ENCODE measurements at regions not wholly inside any gene's neighbourhood (a gene's known extent, or its start where the extent isn't known, plus 50 kb on each side); places are given as distances from the start of the nearest gene placed in this dataset.
"Not testable (repeated sequence)": the region's sequence is repeated elsewhere in the genome, so short reads cannot be mapped to it uniquely, and the experiment has no call there.

DNA sequence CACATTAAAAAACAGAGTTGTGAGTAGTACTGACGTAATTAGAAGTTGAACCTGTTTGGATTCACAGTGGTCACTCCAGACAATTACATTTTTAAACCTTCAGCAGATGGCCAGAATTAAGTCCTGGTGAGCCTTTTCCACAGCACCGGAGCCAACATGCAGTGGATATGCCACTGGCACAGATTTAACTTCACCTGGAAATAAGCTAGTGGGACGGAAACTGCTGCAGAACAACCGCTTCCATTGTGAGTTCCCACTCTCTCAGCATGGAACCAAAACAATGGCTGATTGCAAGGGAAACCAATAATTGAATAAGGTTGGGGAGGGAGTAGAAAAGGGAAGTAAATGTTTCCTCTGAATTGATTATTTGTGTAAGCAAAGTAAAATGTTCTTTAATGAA is 515.1 kb downstream of the STK39 start:
- Mint-ChIP-seq H3K4me3 (no peak overlapping the region), H3K9me3 (no peaks in the 10 kb centered on the region), H3K4me1 (ENCODE audit: low read depth) (no peaks in the 10 kb centered on the region), H3K36me3 (ENCODE audit: low read depth) (no peaks in the 10 kb centered on the region), H3K27me3 (no peaks in the 10 kb centered on the region), H3K27ac (no peak overlapping the region)
- intact Hi-C loops (cut with micrococcal nuclease), result no loop called here

DNA sequence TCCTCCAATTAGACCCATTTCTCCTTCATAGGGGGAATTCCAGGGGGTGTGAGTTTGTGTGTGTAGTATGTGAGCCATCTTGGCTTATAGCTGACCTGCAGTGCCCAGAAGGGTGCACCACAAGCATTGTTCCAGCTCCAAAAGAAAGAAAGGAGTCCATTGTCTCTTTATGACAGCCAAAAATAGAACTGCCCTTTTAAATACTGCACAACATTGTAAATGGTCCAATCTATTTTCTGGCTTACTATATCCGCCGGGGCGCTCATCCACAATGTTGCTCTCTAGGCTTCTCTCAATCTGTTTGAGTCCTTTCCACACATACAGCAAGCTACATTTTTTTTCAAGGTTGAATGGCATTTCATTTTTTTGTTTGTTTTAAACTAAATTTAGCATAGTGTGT is 517.5 kb downstream of the STK39 start:
- Mint-ChIP-seq H3K27me3 (no peaks in the 10 kb centered on the region), H3K27ac (no peak overlapping the region), H3K9me3 (no peaks in the 10 kb centered on the region), H3K36me3 (ENCODE audit: low read depth) (no peaks in the 10 kb centered on the region), H3K4me3 (no peak overlapping the region), H3K4me1 (ENCODE audit: low read depth) (no peaks in the 10 kb centered on the region)
- intact Hi-C loops (cut with micrococcal nuclease), result no loop called here

DNA sequence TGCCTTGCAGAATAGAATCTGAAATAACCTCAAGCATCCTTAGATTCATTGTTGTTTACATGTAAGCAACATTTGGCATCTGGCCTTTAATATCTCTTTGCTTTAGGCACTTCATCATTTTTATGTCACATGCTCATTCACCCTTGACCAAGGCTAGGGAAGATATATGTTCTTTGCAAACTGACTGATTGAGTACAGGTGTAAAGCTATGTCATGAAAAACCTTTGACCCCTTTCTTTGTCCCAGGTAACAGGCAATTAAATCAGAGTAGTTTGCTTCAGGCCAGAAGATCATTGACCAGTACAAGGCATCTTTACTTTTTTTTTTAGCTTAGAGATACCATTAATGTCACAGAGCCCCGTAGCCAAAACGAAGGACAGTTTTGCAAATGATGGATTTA is 520.6 kb downstream of the STK39 start:
- no peaks in the 10 kb centered on the region for H3K4me1 Mint-ChIP-seq (ENCODE audit: low read depth)
- no peak overlapping the region for H3K4me3 Mint-ChIP-seq
- intact Hi-C loops (cut with micrococcal nuclease), result no loop called here
- H3K27ac Mint-ChIP-seq, result no peak overlapping the region
- no peaks in the 10 kb centered on the region for H3K36me3 Mint-ChIP-seq (ENCODE audit: low read depth)
- no peaks in the 10 kb centered on the region for H3K9me3 Mint-ChIP-seq
- no peaks in the 10 kb centered on the region for H3K27me3 Mint-ChIP-seq

DNA sequence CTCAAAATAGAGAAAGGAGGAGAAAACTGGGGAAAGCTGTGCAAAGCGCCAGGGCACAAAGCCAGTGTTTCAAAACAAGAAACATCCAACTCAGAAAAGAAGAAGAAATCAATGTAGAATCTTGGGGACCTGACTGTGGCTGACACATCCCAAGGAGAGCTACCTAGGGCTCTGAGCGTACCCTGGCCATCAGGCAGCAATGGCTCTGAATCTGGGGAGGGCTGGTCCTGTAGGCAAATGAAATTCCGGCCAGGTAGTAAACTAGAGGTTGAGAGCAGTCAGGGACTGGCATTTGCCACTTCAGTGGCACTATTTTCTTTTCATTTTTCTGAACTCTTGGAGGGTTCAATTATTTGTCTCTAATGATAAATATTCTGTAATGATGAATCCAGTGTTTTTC is 525.8 kb downstream of the STK39 start:
- Mint-ChIP-seq H3K27ac (no peak overlapping the region), H3K4me1 (ENCODE audit: low read depth) (no peaks in the 10 kb centered on the region), H3K27me3 (no peaks in the 10 kb centered on the region), H3K36me3 (ENCODE audit: low read depth) (no peaks in the 10 kb centered on the region), H3K9me3 (no peaks in the 10 kb centered on the region), H3K4me3 (no peak overlapping the region)
- intact Hi-C loops (cut with micrococcal nuclease), result no loop called here

DNA sequence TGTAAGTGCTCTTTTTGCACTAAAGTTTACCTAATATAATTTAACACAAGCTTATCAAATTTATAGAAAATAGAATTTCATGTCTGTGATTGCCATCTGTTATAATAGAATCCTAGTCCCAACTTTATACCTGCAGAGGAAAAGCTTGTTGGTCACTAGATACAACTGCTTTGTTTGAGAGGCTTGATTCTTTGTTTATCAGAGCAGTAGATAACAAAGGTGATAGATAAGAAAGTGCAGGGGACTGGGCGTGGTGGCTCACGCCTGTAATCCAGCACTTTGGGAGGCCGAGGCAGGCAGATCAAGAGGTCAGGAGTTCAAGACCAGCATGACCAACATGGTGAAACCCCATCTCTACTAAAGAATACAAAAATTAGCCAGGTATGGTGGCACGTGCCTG is 528.0 kb downstream of the STK39 start:
- no peaks in the 10 kb centered on the region for H3K27me3 Mint-ChIP-seq
- intact Hi-C loops (cut with micrococcal nuclease), result no loop called here
- H3K9me3 Mint-ChIP-seq, result peaks cover 13% of the 10 kb centered on the region

DNA sequence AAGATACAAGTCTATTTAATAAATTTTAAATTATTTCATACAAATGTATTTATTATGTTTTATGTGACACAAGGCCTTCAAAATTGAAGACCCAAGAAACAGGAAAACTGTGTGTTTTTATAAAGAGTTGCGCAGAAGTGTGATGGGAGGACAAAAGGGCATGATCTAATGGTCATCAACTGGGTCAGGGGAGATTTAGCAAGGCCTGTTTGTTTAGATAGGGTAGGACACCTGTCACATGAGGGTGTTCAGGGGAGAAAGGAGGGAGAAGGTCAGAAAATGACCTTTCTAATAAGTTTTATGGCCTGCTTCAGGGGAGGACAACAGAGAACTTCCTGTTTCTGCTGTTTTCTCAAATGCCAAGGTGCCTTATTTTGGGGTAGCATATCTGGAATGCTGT is 528.8 kb downstream of the STK39 start:
- no peak overlapping the region for H3K27ac Mint-ChIP-seq
- H3K9me3 Mint-ChIP-seq, result peaks cover 13% of the 10 kb centered on the region
- no peaks in the 10 kb centered on the region for H3K4me1 Mint-ChIP-seq (ENCODE audit: low read depth)
- intact Hi-C loops (cut with micrococcal nuclease), result no loop called here
- H3K27me3 Mint-ChIP-seq, result no peaks in the 10 kb centered on the region
- no peak overlapping the region for H3K4me3 Mint-ChIP-seq
- H3K36me3 Mint-ChIP-seq (ENCODE audit: low read depth), result no peaks in the 10 kb centered on the region

More for the DNA sequence above, 528.0 kb downstream of the STK39 start:
- Mint-ChIP-seq H3K27ac (no peak overlapping the region), H3K4me1 (ENCODE audit: low read depth) (no peaks in the 10 kb centered on the region), H3K36me3 (ENCODE audit: low read depth) (no peaks in the 10 kb centered on the region), H3K4me3 (no peak overlapping the region)

DNA sequence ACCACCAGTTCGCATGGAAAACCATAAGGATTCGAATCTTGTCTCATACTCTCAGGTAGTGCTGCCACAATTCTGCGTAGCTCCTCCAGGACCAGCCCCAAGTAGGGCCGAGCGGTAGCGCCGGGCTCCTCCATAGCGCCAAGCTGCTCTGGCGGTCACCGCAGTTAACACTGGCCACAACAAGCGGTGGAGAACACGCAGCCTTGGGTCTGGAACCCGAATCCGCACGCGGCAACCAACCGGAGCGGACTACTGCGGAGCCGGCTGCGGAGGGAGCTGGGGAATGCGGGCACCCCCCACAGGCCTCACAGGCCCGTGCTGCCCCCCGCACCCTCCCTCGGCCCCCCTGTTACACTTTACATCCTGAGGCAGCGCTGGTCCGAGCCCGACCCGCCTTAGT is 531.5 kb downstream of the STK39 start:
- intact Hi-C loops (cut with micrococcal nuclease), result no loop called here
- H3K4me3 Mint-ChIP-seq, result no peak overlapping the region

DNA sequence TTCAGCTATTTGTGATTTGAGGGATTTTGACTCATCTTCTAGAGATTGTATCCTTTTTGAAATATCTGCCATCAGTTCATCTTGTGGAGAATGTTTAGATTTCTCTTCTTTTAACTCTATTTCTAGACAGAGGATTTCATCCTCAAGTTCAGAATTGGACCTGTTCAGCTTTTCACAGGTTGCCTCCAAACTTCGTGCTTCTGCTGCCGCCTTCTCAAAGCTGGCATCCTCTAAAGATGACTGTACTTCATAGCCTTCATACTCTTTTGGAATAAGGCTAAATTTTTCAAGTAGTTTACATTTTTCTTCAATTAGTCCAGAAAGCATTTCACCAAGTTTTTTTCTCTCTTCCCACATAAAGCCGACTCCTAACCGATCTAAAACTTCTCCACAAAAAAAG is 531.9 kb downstream of the STK39 start:
- H3K9me3 Mint-ChIP-seq, result peaks cover 13% of the 10 kb centered on the region
- H3K27me3 Mint-ChIP-seq; H3K4me3 Mint-ChIP-seq; H3K27ac Mint-ChIP-seq; H3K36me3 Mint-ChIP-seq (ENCODE audit: low read depth); H3K4me1 Mint-ChIP-seq (ENCODE audit: low read depth); intact Hi-C loops (cut with micrococcal nuclease): not testable (repeated sequence)

More for the DNA sequence above, 531.5 kb downstream of the STK39 start:
- H3K27ac Mint-ChIP-seq, result no peak overlapping the region
- H3K9me3 Mint-ChIP-seq, result peaks cover 13% of the 10 kb centered on the region
- H3K36me3 Mint-ChIP-seq (ENCODE audit: low read depth), result no peaks in the 10 kb centered on the region
- H3K27me3 Mint-ChIP-seq, result no peaks in the 10 kb centered on the region
- H3K4me1 Mint-ChIP-seq (ENCODE audit: low read depth), result no peaks in the 10 kb centered on the region

DNA sequence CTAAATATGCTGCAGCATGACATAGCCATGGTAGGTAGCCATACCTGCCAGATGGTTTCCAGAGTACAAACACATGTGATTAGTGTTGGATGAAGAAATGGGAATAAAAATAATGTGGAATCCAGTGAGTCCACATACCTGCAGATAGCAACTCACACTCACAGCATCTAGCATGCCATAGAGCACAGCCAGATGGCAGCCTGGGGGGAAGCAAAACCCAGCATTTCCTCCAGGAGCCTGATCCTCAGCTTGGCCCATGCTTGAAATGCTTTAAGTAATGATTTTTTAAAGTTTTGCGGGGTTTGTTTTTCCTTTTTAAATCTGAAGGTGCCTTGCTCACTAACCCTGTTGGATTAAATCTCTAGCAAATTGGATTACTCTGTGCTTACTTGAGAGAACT is 535.1 kb downstream of the STK39 start:
- no peaks in the 10 kb centered on the region for H3K36me3 Mint-ChIP-seq (ENCODE audit: low read depth)
- peaks cover 23% of the 10 kb centered on the region for H3K9me3 Mint-ChIP-seq
- intact Hi-C loops (cut with micrococcal nuclease), result no loop called here
- H3K27ac Mint-ChIP-seq, result no peak overlapping the region
- no peaks in the 10 kb centered on the region for H3K4me1 Mint-ChIP-seq (ENCODE audit: low read depth)
- H3K4me3 Mint-ChIP-seq, result no peak overlapping the region
- H3K27me3 Mint-ChIP-seq, result no peaks in the 10 kb centered on the region

DNA sequence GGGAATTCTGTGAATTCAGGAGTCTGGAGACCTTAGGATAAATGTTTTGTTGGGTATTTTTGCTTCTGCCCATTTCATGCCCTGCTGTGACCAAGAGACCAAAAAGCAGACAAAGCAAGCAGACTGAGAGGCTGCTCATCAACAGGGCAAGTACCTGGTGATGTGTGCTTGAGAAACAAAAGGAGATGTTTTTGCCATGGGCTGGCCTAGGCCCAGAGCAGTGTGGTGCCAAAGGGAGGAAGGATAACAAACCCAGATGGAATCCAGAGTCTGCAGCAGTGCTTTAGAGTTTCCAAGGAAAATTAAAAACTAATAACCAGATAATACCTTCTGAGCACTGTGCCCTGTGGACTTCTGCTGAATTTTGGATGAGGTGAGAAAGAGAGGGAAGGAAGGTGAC is 538.4 kb downstream of the STK39 start:
- Mint-ChIP-seq H3K9me3 (peaks cover 10% of the 10 kb centered on the region), H3K36me3 (ENCODE audit: low read depth) (no peaks in the 10 kb centered on the region), H3K4me1 (ENCODE audit: low read depth) (no peaks in the 10 kb centered on the region), H3K27me3 (no peaks in the 10 kb centered on the region), H3K4me3 (no peak overlapping the region), H3K27ac (no peak overlapping the region)
- intact Hi-C loops (cut with micrococcal nuclease), result no loop called here

DNA sequence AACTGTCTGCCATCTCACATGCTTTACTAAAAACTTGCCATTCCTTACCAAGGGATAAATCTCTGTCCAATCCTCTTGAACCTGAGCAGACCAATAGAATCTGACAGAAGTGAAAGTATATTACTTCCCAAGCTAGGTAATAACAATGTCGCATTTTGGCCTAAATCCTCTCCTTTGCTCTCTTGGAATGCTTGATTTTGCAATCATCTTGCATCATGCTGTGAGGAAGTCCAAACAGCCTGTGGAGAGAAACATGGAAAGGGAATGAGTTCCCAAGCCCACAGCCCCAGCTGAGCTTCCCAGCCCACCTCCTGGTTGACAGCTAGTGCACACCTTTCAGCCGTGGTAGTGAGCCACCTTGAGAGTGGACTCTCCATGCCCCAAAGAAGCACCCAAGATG is 540.6 kb downstream of the STK39 start:
- no peak overlapping the region for H3K27ac Mint-ChIP-seq
- peaks cover 10% of the 10 kb centered on the region for H3K9me3 Mint-ChIP-seq
- H3K27me3 Mint-ChIP-seq, result no peaks in the 10 kb centered on the region
- no peak overlapping the region for H3K4me3 Mint-ChIP-seq
- intact Hi-C loops (cut with micrococcal nuclease), result no loop called here
- H3K4me1 Mint-ChIP-seq (ENCODE audit: low read depth), result no peaks in the 10 kb centered on the region
- H3K36me3 Mint-ChIP-seq (ENCODE audit: low read depth), result no peaks in the 10 kb centered on the region

DNA sequence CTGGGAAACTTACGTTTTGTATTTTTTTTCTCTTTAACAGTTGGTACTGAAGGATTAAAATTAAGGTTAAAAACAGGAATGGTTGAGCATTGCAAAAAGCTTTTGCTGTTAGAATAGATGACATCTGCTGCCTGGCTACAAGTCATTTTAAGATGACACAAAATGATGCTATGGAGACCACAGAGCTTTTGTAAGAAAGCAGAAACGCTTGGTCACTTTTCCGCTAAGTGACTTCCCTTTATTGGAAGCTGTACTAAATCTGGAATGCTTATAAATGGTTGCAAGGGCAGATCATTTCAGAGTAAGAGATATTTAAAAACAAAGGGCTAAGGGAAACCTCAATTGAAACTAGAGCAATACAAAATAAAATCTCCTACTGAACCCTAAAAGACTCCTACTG is 544.0 kb downstream of the STK39 start:
- Mint-ChIP-seq H3K9me3 (no peaks in the 10 kb centered on the region), H3K4me3 (no peak overlapping the region), H3K36me3 (ENCODE audit: low read depth) (no peaks in the 10 kb centered on the region), H3K27me3 (no peaks in the 10 kb centered on the region), H3K27ac (no peak overlapping the region), H3K4me1 (ENCODE audit: low read depth) (no peaks in the 10 kb centered on the region)
- intact Hi-C loops (cut with micrococcal nuclease), result no loop called here

DNA sequence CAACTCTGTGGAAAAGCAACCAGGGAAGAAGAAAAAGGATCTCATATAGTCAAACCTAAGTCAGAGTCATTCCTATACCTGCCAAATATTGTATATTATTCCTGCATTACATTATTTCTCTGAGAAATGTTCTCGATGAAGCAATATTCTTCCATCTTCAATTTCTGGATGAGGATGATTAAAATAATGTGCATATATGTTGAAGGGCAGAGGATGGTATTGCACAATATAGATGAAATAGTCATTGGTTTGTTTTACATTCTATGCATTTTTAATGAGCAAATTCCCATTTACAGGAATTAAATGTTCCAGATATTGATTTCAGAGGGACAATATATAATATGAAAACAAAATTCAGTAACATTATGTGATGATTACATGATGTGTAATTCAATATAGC is 545.2 kb downstream of the STK39 start:
- H3K9me3 Mint-ChIP-seq, result no peaks in the 10 kb centered on the region
- intact Hi-C loops (cut with micrococcal nuclease), result no loop called here
- H3K4me1 Mint-ChIP-seq (ENCODE audit: low read depth), result no peaks in the 10 kb centered on the region
- no peaks in the 10 kb centered on the region for H3K36me3 Mint-ChIP-seq (ENCODE audit: low read depth)
- no peak overlapping the region for H3K4me3 Mint-ChIP-seq
- no peaks in the 10 kb centered on the region for H3K27me3 Mint-ChIP-seq
- H3K27ac Mint-ChIP-seq, result no peak overlapping the region

DNA sequence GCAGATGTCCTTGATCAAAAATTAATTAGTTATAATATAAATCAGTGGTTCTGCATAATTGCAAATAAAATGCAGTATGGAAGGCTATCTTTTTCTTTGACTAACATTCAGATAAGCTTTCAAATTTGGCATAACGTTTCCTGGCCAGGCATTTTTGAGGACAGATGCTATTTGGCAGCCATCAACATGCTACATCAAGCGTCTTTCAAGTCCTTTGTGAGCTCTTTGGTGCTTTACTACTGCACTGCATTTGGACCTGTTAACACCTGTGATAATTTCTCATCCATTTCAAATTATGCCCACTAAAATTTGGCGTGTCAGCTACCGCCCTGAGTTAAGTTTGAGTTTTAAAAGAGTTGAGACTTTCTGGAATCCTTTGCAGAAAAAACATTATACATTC is 545.7 kb downstream of the STK39 start:
- Mint-ChIP-seq H3K9me3 (no peaks in the 10 kb centered on the region), H3K27ac (no peak overlapping the region), H3K4me1 (ENCODE audit: low read depth) (no peaks in the 10 kb centered on the region), H3K4me3 (no peak overlapping the region), H3K27me3 (no peaks in the 10 kb centered on the region), H3K36me3 (ENCODE audit: low read depth) (no peaks in the 10 kb centered on the region)
- intact Hi-C loops (cut with micrococcal nuclease), result no loop called here

DNA sequence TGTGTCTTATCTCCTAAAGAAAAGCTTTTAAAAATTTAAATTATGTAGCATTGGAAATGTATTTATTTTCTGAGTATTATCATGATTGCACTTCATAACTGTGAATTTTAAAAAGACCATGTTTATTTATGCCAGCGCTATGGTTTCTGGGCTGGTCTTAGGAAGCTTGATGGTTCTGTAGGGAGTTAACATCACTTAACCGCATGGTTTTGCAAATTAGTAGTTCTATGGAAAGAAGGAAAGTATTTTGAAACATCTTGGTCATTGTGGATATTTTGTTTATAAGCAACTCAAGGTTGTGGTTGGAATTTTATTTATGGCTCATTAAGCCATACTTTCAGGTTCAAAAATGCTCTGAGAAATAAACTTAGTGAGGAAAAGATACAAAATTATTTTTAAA is 549.4 kb downstream of the STK39 start:
- no peaks in the 10 kb centered on the region for H3K36me3 Mint-ChIP-seq (ENCODE audit: low read depth)
- intact Hi-C loops (cut with micrococcal nuclease), result no loop called here
- H3K9me3 Mint-ChIP-seq, result no peaks in the 10 kb centered on the region
- H3K27me3 Mint-ChIP-seq, result no peaks in the 10 kb centered on the region
- H3K4me3 Mint-ChIP-seq, result no peak overlapping the region
- H3K4me1 Mint-ChIP-seq (ENCODE audit: low read depth), result no peaks in the 10 kb centered on the region
- no peak overlapping the region for H3K27ac Mint-ChIP-seq

DNA sequence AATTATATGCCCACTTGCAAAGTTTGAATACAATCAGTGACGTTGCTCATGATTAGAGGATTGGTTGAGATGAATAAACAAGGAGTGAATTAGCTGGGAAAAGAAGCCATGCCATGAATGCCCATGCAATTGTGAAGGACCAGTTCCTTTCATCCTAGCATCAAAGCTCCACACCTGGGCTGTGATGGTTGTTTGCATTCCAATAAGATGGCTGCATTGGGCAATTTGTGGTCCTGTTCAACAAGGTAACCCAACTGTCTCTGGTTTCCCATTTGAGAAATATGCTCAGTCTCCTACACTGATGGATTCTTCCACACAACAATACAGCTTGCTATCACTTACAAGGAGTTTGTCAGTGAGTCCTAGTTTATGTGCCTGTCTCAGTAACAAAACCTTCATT is 550.2 kb downstream of the STK39 start:
- no peak overlapping the region for H3K27ac Mint-ChIP-seq
- no peak overlapping the region for H3K4me3 Mint-ChIP-seq
- H3K4me1 Mint-ChIP-seq (ENCODE audit: low read depth), result no peaks in the 10 kb centered on the region
- no peaks in the 10 kb centered on the region for H3K36me3 Mint-ChIP-seq (ENCODE audit: low read depth)
- intact Hi-C loops (cut with micrococcal nuclease), result no loop called here
- H3K9me3 Mint-ChIP-seq, result no peaks in the 10 kb centered on the region
- H3K27me3 Mint-ChIP-seq, result no peaks in the 10 kb centered on the region

All from dendritic cell treated with granulocyte-macrophage colony-stimulating factor and Interleukin-4, amounts not matched to agents 40 ng/mL and 50 ng/mL, for 4 days (primary cell).